Small intestine (tissue), 7 donors: ENCODE measurements at regions not wholly inside any gene's neighbourhood (a gene's known extent, or its start where the extent isn't known, plus 50 kb on each side); places are given as distances from the start of the nearest gene placed in this dataset.
A peak's percentile ranks its signal among the peaks of the same experiment; 100 is the strongest.
"Not testable (repeated sequence)": the region's sequence is repeated elsewhere in the genome, so short reads cannot be mapped to it uniquely, and the experiment has no call there.

Experiments used
- DNase-seq, 2 donors: peaks; one replicate each; pipeline versions ENCODE4 v3.0.0 to v3.0.0-alpha.2; 2013
- FAIRE-seq: peaks from 2 replicates; lab custom pipeline; 2012; peaks lifted over from hg19 to GRCh38; lab: Jason Lieb, UNC
- H3K27ac ChIP-seq, 3 donors: one replicate each; pipeline ENCODE4 v1.5.1; 2013; ENCODE audit warnings: low read length in 2 of 3, mild to moderate bottlenecking in 2 of 3, control low read depth in 1 of 3, inconsistent platforms in 1 of 3, low read depth in 1 of 3, moderate library complexity in 1 of 3
- H3K27me3 ChIP-seq, 3 donors: one replicate each; pipeline ENCODE4 v1.6.1; 2013; ENCODE audit warnings: low read length in 3 of 3, inconsistent platforms in 1 of 3; ENCODE audit not compliant: control insufficient read depth in 3 of 3, insufficient read depth in 3 of 3
- H3K36me3 ChIP-seq, 3 donors: one replicate each; pipeline ENCODE4 v1.6.1; 2013; ENCODE audit warnings: low read length in 3 of 3, inconsistent platforms in 1 of 3, low read depth in 1 of 3, mild to moderate bottlenecking in 1 of 3, moderate library complexity in 1 of 3; ENCODE audit not compliant: control insufficient read depth in 3 of 3, insufficient read depth in 2 of 3
- H3K4me1 ChIP-seq, 3 donors: one replicate each; pipeline ENCODE4 v1.6.1; 2013; ENCODE audit warnings: low read length in 2 of 3, inconsistent platforms in 1 of 3, low read depth in 1 of 3, mild to moderate bottlenecking in 1 of 3, moderate library complexity in 1 of 3; ENCODE audit not compliant: control insufficient read depth in 3 of 3, insufficient read depth in 2 of 3
- H3K4me3 ChIP-seq, 3 donors: one replicate each; pipeline ENCODE4 v1.5.1; 2013; ENCODE audit warnings: low read length in 3 of 3, control low read depth in 1 of 3, inconsistent platforms in 1 of 3, low read depth in 1 of 3, mild to moderate bottlenecking in 1 of 3, moderate library complexity in 1 of 3
- H3K9me3 ChIP-seq, 2 donors: one replicate each; pipeline ENCODE4 v1.6.1; 2013; ENCODE audit warnings: low read depth in 1 of 2, low read length in 1 of 2; ENCODE audit not compliant: control insufficient read depth in 2 of 2, insufficient read depth in 1 of 2
- WGBS, 3 donors: extraction: QIAGEN DNeasy Blood & Tissue Kit; methylation state at CpG; one replicate each; pipeline ENCODE4 v1.1.7; 2013; 5-methylcytosine and 5-hydroxymethylcytosine counted together
- donor health status: healthy with polysubstance abuse.
- donor health status: control.
- donor health status: control.
- donor health status: Bipolar disorder and iron deficiency.
- donor health status: healthy.

- DNase-seq, H3K36me3 ChIP-seq, H3K27me3 ChIP-seq, H3K4me3 ChIP-seq, FAIRE-seq, H3K4me1 ChIP-seq, H3K27ac ChIP-seq: not testable (repeated sequence)
- H3K9me3 ChIP-seq: peaks cover 0 to 26% of the 10 kb centered on the region in 2 donors
- 92 to 93% (median 92%) methylated on average over 45 to 47 of the region's 47 CpGs for WGBS, 3 donors
These were observed 391.6 kb upstream of the CYLC2 start for GRCh38 chr9:102603198-102604195.

- Histone ChIP-seq H3K4me3 (no peak overlapping the region), H3K4me1 (no peaks in the 10 kb centered on the region), H3K36me3 (no peaks in the 10 kb centered on the region), H3K9me3 (no peaks in the 10 kb centered on the region), H3K27me3 (no peaks in the 10 kb centered on the region), H3K27ac (no peak overlapping the region)
- 73 to 81% (median 78%) methylated on average over 3 of the region's 3 CpGs for whole genome bisulfite sequencing, 3 donors
- FAIRE-seq (no peak), DNase-seq (no peak)
These were observed 400.9 kb upstream of the CYLC2 start for GRCh38 chr9:102594241-102594640.

- no peaks in the 10 kb centered on the region for H3K36me3 ChIP-seq
- H3K4me1 ChIP-seq: no peaks in the 10 kb centered on the region
- H3K4me3 ChIP-seq: no peak overlapping the region
- FAIRE-seq (no peak), DNase-seq (no peak)
- H3K27me3 ChIP-seq: no peaks in the 10 kb centered on the region
- no peaks in the 10 kb centered on the region for H3K9me3 ChIP-seq
- no peak overlapping the region for H3K27ac ChIP-seq
- WGBS, 3 donors: 18 to 28% (median 19%) methylated on average over 2 of the region's 2 CpGs
These were observed 407.9 kb upstream of the CYLC2 start for GRCh38 chr9:102587281-102587680.

- H3K27ac ChIP-seq: no peak overlapping the region
- FAIRE-seq (no peak), DNase-seq (no peak)
- H3K27me3 ChIP-seq: no peaks in the 10 kb centered on the region
- H3K9me3 ChIP-seq: no peaks in the 10 kb centered on the region
- no peaks in the 10 kb centered on the region for H3K4me1 ChIP-seq
- no peaks in the 10 kb centered on the region for H3K36me3 ChIP-seq
- no peak overlapping the region for H3K4me3 ChIP-seq
- 86 to 90% (median 87%) methylated on average over 3 of the region's 3 CpGs for WGBS, 3 donors
These were observed 425.7 kb upstream of the CYLC2 start for GRCh38 chr9:102569436-102569835.

GRCh38 chr9:102551346-102551745, 443.8 kb upstream of the CYLC2 start:
- DNase-seq (no peak), FAIRE-seq (no peak)
- H3K27ac ChIP-seq: no peak overlapping the region
- 81 to 88% (median 86%) methylated on average over 1 of the region's 1 CpG for WGBS, 3 donors
- H3K4me1 ChIP-seq: no peaks in the 10 kb centered on the region
- H3K9me3 ChIP-seq: peaks cover 0 to 11% of the 10 kb centered on the region in 2 donors
- H3K36me3 ChIP-seq: no peaks in the 10 kb centered on the region
- no peaks in the 10 kb centered on the region for H3K27me3 ChIP-seq
- H3K4me3 ChIP-seq: no peak overlapping the region

- 70 to 87% (median 74%) methylated on average over 3 of the region's 3 CpGs for WGBS, 3 donors
- H3K9me3 ChIP-seq: peaks cover 0 to 11% of the 10 kb centered on the region in 2 donors
- H3K27me3 ChIP-seq: no peaks in the 10 kb centered on the region
- DNase-seq (no peak), FAIRE-seq (no peak)
- H3K4me1 ChIP-seq: no peaks in the 10 kb centered on the region
- H3K4me3 ChIP-seq: no peak overlapping the region
- H3K27ac ChIP-seq: no peak overlapping the region
- H3K36me3 ChIP-seq: no peaks in the 10 kb centered on the region
These were observed 444.2 kb upstream of the CYLC2 start for GRCh38 chr9:102550886-102551285.

- DNase-seq (peak in 1 of 2 donors; percentile 1), FAIRE-seq (no peak)
- peaks cover 0 to 11% of the 10 kb centered on the region in 2 donors for H3K9me3 ChIP-seq
- H3K4me3 ChIP-seq: no peak overlapping the region
- H3K4me1 ChIP-seq: no peaks in the 10 kb centered on the region
- no peak overlapping the region for H3K27ac ChIP-seq
- H3K27me3 ChIP-seq: no peaks in the 10 kb centered on the region
- no peaks in the 10 kb centered on the region for H3K36me3 ChIP-seq
These were observed 444.9 kb upstream of the CYLC2 start for GRCh38 chr9:102550266-102550665.

- WGBS, 3 donors: 79 to 82% (median 81%) methylated on average over 2 of the region's 2 CpGs
- Histone ChIP-seq H3K27me3 (no peaks in the 10 kb centered on the region), H3K9me3 (no peaks in the 10 kb centered on the region), H3K4me3 (no peak overlapping the region), H3K4me1 (no peaks in the 10 kb centered on the region), H3K36me3 (no peaks in the 10 kb centered on the region), H3K27ac (no peak overlapping the region)
- DNase-seq: no peak
- no peak for FAIRE-seq
These were observed 461.1 kb upstream of the CYLC2 start for GRCh38 chr9:102534031-102534430.
